IMR-90 (cell line): ENCODE measurements at regions not wholly inside any gene's neighbourhood (a gene's known extent, or its start where the extent isn't known, plus 50 kb on each side); places are given as distances from the start of the nearest gene placed in this dataset.

ENCODE experiments used
- ATAC-seq: fragments of 200-7000 bp; cut with Tn5 transposase; 2 replicates; pipeline ENCODE4 v1.9.1; 2020; ENCODE audit warnings: low read depth, mild to moderate bottlenecking, moderate library complexity
- BruUV-seq: library from RNA; stranded (reverse); fragments of 400-500 nt; replicated peaks from 2 replicates; lab custom pipeline; 2021; lab: Mats Ljungman, UMichigan
- CTCF ChIA-PET: fragments of 300-600 bp; formaldehyde crosslinking; extraction: SDS; loops from one replicate; lab custom pipeline; 2021; ENCODE audit warnings: antibody characterized with exemption; lab: Yijun Ruan, JAX
- POLR2A ChIA-PET: fragments of 300-600 bp; sonication (Branson Sonifier 250); formaldehyde crosslinking; loops from one replicate; lab custom pipeline; 2022; ENCODE audit warnings: antibody characterized with exemption; ENCODE audit not compliant: unreplicated experiment; lab: Charles Lee
- DNase-seq: peaks from one replicate; pipeline ENCODE4 v3.0.0; 2013
- H2AFZ ChIP-seq: replicated peaks from 2 replicates; pipeline ENCODE3; 2013; ENCODE audit warnings: low read length, mild to moderate bottlenecking; ENCODE audit not compliant: poor library complexity
- H2AK5ac ChIP-seq: 2 replicates; pipeline ENCODE4 v1.6.1; 2013; ENCODE audit warnings: low read depth, low read length, inconsistent platforms
- H2AK9ac ChIP-seq: replicated peaks from 2 replicates; pipeline ENCODE3; 2013; ENCODE audit warnings: mild to moderate bottlenecking, low read depth, low read length, moderate library complexity; ENCODE audit not compliant: poor library complexity
- H2BK120ac ChIP-seq: 2 replicates; pipeline ENCODE4 v1.6.1; 2013; ENCODE audit warnings: low read depth, low read length, inconsistent platforms
- H2BK15ac ChIP-seq: 3 replicates; pipeline ENCODE4 v1.6.1; 2013; ENCODE audit warnings: low read depth, low read length, inconsistent platforms
- H2BK20ac ChIP-seq: 2 replicates; pipeline ENCODE4 v1.6.1; 2013; ENCODE audit warnings: low read depth, mild to moderate bottlenecking, inconsistent platforms, low read length, moderate library complexity
- H2BK5ac ChIP-seq: 2 replicates; pipeline ENCODE4 v1.6.1; 2013; ENCODE audit warnings: mild to moderate bottlenecking, low read depth, low read length, inconsistent platforms; ENCODE audit not compliant: poor library complexity, severe bottlenecking
- H3K14ac ChIP-seq: replicated peaks from 2 replicates; pipeline ENCODE4 v1.6.1; 2013; ENCODE audit warnings: low read depth, low read length, inconsistent platforms
- H3K18ac ChIP-seq: 2 replicates; pipeline ENCODE4 v1.6.1; 2013; ENCODE audit warnings: low read depth, low read length, control low read depth
- H3K23ac ChIP-seq: 2 replicates; pipeline ENCODE4 v1.6.1; 2013; ENCODE audit warnings: low read depth, low read length, inconsistent platforms
- H3K27ac ChIP-seq: 2 replicates; pipeline ENCODE4 v1.5.1; 2013; ENCODE audit warnings: mild to moderate bottlenecking, control low read depth, low read length; ENCODE audit not compliant: insufficient read depth
- H3K27me3 ChIP-seq: 2 replicates; pipeline ENCODE4 v1.6.1; 2013; ENCODE audit warnings: low read length; ENCODE audit not compliant: control insufficient read depth, insufficient read depth
- H3K36me3 ChIP-seq: 2 replicates; pipeline ENCODE4 v1.6.1; 2013; ENCODE audit warnings: low read length, mixed read lengths; ENCODE audit not compliant: control insufficient read depth, insufficient read depth
- H3K4ac ChIP-seq: 2 replicates; pipeline ENCODE4 v1.6.1; 2013; ENCODE audit warnings: low read depth, low read length, inconsistent platforms
- H3K4me1 ChIP-seq: 2 replicates; pipeline ENCODE4 v1.6.1; 2013; ENCODE audit warnings: low read length, mixed read lengths; ENCODE audit not compliant: control insufficient read depth, insufficient read depth
- H3K4me2 ChIP-seq: 2 replicates; pipeline ENCODE4 v1.6.1; 2013; ENCODE audit warnings: low read depth, mild to moderate bottlenecking, control low read depth, low read length, moderate library complexity
- H3K4me3 ChIP-seq: 2 replicates; pipeline ENCODE4 v1.5.1; 2013; ENCODE audit warnings: low read depth, mild to moderate bottlenecking, control low read depth, low read length, moderate library complexity; ENCODE audit not compliant: insufficient read depth
- H3K56ac ChIP-seq: 2 replicates; pipeline ENCODE4 v1.6.1; 2013; ENCODE audit warnings: low read length, inconsistent platforms; ENCODE audit not compliant: insufficient read depth; ENCODE audit errors: extremely low read depth
- H3K79me1 ChIP-seq, 2 experiments: 2 replicates each; pipeline ENCODE4 v1.6.1; 2013; ENCODE audit warnings: low read length in 2 of 2, inconsistent platforms in 1 of 2, low read depth in 1 of 2
- H3K9ac ChIP-seq: 2 replicates; pipeline ENCODE4 v1.6.1; 2013; ENCODE audit warnings: low read depth, low read length, control low read depth
- H3K9me1 ChIP-seq: 2 replicates; pipeline ENCODE4 v1.6.1; 2013; ENCODE audit warnings: low read length, inconsistent platforms; ENCODE audit not compliant: insufficient read depth
- H3K9me3 ChIP-seq: 2 replicates; pipeline ENCODE4 v1.6.1; 2013; ENCODE audit warnings: low read length; ENCODE audit not compliant: control insufficient read depth, insufficient read depth
- H4K20me1 ChIP-seq: 2 replicates; pipeline ENCODE4 v1.6.1; 2013; ENCODE audit warnings: low read length, inconsistent platforms; ENCODE audit not compliant: insufficient read depth
- H4K5ac ChIP-seq: 2 replicates; pipeline ENCODE4 v1.6.1; 2013; ENCODE audit warnings: mild to moderate bottlenecking, low read depth, low read length, control low read depth
- H4K8ac ChIP-seq, 2 experiments: 2 replicates each; pipeline ENCODE4 v1.6.1; 2013; ENCODE audit warnings: low read depth in 2 of 2, low read length in 2 of 2, control low read depth in 1 of 2, inconsistent platforms in 1 of 2
- H4K91ac ChIP-seq: 2 replicates; pipeline ENCODE4 v1.6.1; 2013; ENCODE audit warnings: low read depth, low read length, inconsistent platforms; ENCODE audit not compliant: insufficient read depth
- BHLHE40 ChIP-seq: fragments of 150-350 bp; IDR thresholded peaks from 2 replicates; pipeline ENCODE4 v1.6.1; 2016; ENCODE audit warnings: mild to moderate bottlenecking, low read depth, low read length
- CEBPB ChIP-seq: IDR thresholded peaks from 2 replicates; pipeline ENCODE4 v1.6.1; 2012; ENCODE audit warnings: low read depth, low read length, improper control_type of control experiment
- CHD1 ChIP-seq: IDR thresholded peaks from 2 replicates; pipeline ENCODE4 v1.6.1; 2012; ENCODE audit warnings: low read depth, low read length, improper control_type of control experiment
- ELK1 ChIP-seq: fragments of 150-350 bp; IDR thresholded peaks from 2 replicates; pipeline ENCODE4 v1.6.1; 2016; ENCODE audit warnings: low read depth, mild to moderate bottlenecking, low read length, moderate library complexity, borderline replicate concordance
- FOS ChIP-seq: fragments of 150-350 bp; IDR thresholded peaks from 2 replicates; pipeline ENCODE4 v1.6.1; 2016; ENCODE audit warnings: low read depth, low read length
- MAFK ChIP-seq: IDR thresholded peaks from 2 replicates; pipeline ENCODE4 v1.6.1; 2012; ENCODE audit warnings: low read depth, low read length, improper control_type of control experiment
- MAZ ChIP-seq: IDR thresholded peaks from 2 replicates; pipeline ENCODE4 v1.6.1; 2012; ENCODE audit warnings: low read depth, mild to moderate bottlenecking, low read length, improper control_type of control experiment, moderate library complexity, borderline replicate concordance
- MXI1 ChIP-seq: IDR thresholded peaks from 2 replicates; pipeline ENCODE4 v1.6.1; 2012; ENCODE audit warnings: low read depth, mild to moderate bottlenecking, low read length, moderate library complexity, borderline replicate concordance
- NFE2L2 ChIP-seq: fragments of 150-350 bp; IDR thresholded peaks from 2 replicates; pipeline ENCODE4 v1.6.1; 2016; ENCODE audit warnings: low read depth, mild to moderate bottlenecking, low read length
- POLR2A ChIP-seq: IDR thresholded peaks from 2 replicates; pipeline ENCODE4 v1.6.1; 2012; ENCODE audit warnings: mild to moderate bottlenecking, low read depth, low read length
- RAD21 ChIP-seq: IDR thresholded peaks from 2 replicates; pipeline ENCODE4 v1.6.1; 2012; ENCODE audit warnings: low read length, improper control_type of control experiment
- RCOR1 ChIP-seq: IDR thresholded peaks from 2 replicates; pipeline ENCODE4 v1.6.1; 2012; ENCODE audit warnings: mild to moderate bottlenecking, low read length, improper control_type of control experiment; ENCODE audit not compliant: insufficient replicate concordance
- RFX5 ChIP-seq: IDR thresholded peaks from 2 replicates; pipeline ENCODE4 v1.8.0; 2012; ENCODE audit warnings: low read depth, mild to moderate bottlenecking, low read length, moderate library complexity
- SMC3 ChIP-seq: fragments of 150-350 bp; IDR thresholded peaks from 2 replicates; pipeline ENCODE4 v1.6.1; 2016; ENCODE audit warnings: low read depth, mild to moderate bottlenecking, antibody characterized with exemption, low read length, moderate library complexity
- USF2 ChIP-seq: fragments of 150-350 bp; IDR thresholded peaks from 2 replicates; pipeline ENCODE4 v1.6.1; 2017; ENCODE audit warnings: mild to moderate bottlenecking, antibody characterized with exemption, low read length, low read depth
- WGBS, 2 experiments: methylation state at CpG; one replicate each; pipeline versions ENCODE4 v1.1.5 to v1.1.7; 2013; ENCODE audit warnings: missing lambda C conversion rate in 2 of 2; ENCODE audit not compliant: insufficient read length in 1 of 2; ENCODE audit errors: extremely low coverage in 2 of 2; 5-methylcytosine and 5-hydroxymethylcytosine counted together
- dilution Hi-C: fragments of 300-500 bp; cut with HindIII; formaldehyde crosslinking; loops from one replicate; pipeline ENCODE4 v1.14.3; 2018; ENCODE audit warnings: low sequenced_read_pairs; ENCODE audit not compliant: unreplicated experiment
- in situ Hi-C: fragments of 300-500 bp; cut with MboI; formaldehyde crosslinking; loops from 3 replicates; pipeline ENCODE4 v1.14.3; 2019; ENCODE audit warnings: low sequenced_read_pairs, inconsistent platforms, mixed read lengths
- intact Hi-C: fragments of 100-400 bp; cut with micrococcal nuclease; formaldehyde crosslinking; loops from 2 replicates; pipeline ENCODE4 v1.10.0; 2022
- TF ChIP-seq, protein P1 (sequence below): conservative IDR thresholded peaks from 2 replicates; pipeline ENCODE4 v1.5.1; 2012; ENCODE audit warnings: mild to moderate bottlenecking, low read depth, low read length, improper control_type of control experiment

DNA sequence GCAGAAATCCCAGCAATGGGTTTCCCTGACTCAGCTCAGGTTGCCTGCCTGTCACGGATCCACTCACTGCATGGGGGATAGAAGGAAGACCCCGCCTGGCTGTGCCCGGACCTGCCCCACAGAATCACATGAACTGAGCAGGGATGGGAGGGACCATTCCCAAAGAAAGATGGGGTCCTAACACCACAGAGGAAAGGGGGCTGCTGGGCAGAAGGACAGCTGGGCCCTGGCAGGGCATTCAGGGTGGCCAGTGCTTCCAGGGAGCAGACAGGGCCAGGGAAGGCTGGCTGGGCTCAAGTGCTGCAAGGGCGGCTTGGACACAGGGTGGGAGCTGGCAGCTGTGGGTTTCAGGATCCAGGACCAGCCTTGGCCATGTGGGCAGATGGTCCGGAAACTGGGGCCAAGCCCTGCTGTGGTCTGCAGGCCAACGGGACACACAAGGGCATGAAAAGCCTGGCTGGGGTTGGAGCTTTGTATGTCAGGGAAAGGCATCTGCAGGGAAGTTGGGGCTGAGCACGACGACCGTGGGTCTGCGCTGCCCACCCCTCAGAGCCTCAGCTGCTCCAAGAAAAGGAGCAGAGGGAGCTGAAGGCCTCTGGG, 723.9 kb downstream of the PTPRU start:
- in situ Hi-C loops (no loop called here), dilution Hi-C loops (no loop called here), intact Hi-C loops (no loop called here)
- H2BK15ac ChIP-seq, result no peak overlapping the region
- H4K91ac ChIP-seq, result no peak overlapping the region
- no peak overlapping the region for H4K5ac ChIP-seq
- no peaks in the 10 kb centered on the region for H3K9me1 ChIP-seq
- DNase-seq (no peak), ATAC-seq (no peak)
- no peaks in the 10 kb centered on the region for H3K79me1 ChIP-seq
- H3K23ac ChIP-seq, result no peak overlapping the region
- no peak overlapping the region for H3K4me3 ChIP-seq
- no peak overlapping the region for H4K8ac ChIP-seq
- no peak overlapping the region for H3K9ac ChIP-seq
- no peak overlapping the region for H2BK5ac ChIP-seq
- no peak overlapping the region for H3K18ac ChIP-seq
- H3K4me2 ChIP-seq, result no peak overlapping the region
- H3K9me3 ChIP-seq, result no peaks in the 10 kb centered on the region
- H3K56ac ChIP-seq, result no peak overlapping the region
- no peak overlapping the region for H2AK9ac ChIP-seq
- H3K4ac ChIP-seq, result no peak overlapping the region
- ChIA-PET POLR2A (no interaction called here), CTCF (no interaction called here)
- no TSS peak for BruUV-seq
- TF ChIP-seq RFX5, result no peak
- TF ChIP-seq POLR2A, result no peak
- TF ChIP-seq BHLHE40, result no peak
- TF ChIP-seq NFE2L2, result no peak
- no peak for TF ChIP-seq SMC3
- no peak for TF ChIP-seq CEBPB
- TF ChIP-seq MXI1, result no peak
- no peak for TF ChIP-seq FOS
- no peak for TF ChIP-seq MAZ
- TF ChIP-seq RCOR1, result no peak
- no peak for TF ChIP-seq CHD1
- no peak for TF ChIP-seq USF2
- TF ChIP-seq MAFK, result no peak
- TF ChIP-seq ELK1, result no peak
- TF ChIP-seq, protein P1, sequence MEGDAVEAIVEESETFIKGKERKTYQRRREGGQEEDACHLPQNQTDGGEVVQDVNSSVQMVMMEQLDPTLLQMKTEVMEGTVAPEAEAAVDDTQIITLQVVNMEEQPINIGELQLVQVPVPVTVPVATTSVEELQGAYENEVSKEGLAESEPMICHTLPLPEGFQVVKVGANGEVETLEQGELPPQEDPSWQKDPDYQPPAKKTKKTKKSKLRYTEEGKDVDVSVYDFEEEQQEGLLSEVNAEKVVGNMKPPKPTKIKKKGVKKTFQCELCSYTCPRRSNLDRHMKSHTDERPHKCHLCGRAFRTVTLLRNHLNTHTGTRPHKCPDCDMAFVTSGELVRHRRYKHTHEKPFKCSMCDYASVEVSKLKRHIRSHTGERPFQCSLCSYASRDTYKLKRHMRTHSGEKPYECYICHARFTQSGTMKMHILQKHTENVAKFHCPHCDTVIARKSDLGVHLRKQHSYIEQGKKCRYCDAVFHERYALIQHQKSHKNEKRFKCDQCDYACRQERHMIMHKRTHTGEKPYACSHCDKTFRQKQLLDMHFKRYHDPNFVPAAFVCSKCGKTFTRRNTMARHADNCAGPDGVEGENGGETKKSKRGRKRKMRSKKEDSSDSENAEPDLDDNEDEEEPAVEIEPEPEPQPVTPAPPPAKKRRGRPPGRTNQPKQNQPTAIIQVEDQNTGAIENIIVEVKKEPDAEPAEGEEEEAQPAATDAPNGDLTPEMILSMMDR, result no peak
- no peak for TF ChIP-seq RAD21
- H3K27ac ChIP-seq, result no peak overlapping the region
- H2BK20ac ChIP-seq, result no peak overlapping the region
- no peak overlapping the region for H2AFZ ChIP-seq
- no peak overlapping the region for H2AK5ac ChIP-seq
- no peak overlapping the region for H2BK120ac ChIP-seq
- H3K36me3 ChIP-seq, result no peaks in the 10 kb centered on the region
- H3K14ac ChIP-seq, result no peak overlapping the region
- 39% methylated on average over 2 of the region's 10 CpGs; no CpG with 5 or more reads in 1 of the 2 experiments for WGBS, 2 experiments
- no peaks in the 10 kb centered on the region for H4K20me1 ChIP-seq
- no peaks in the 10 kb centered on the region for H3K4me1 ChIP-seq
- H3K27me3 ChIP-seq, result no peaks in the 10 kb centered on the region; the same call in 1 of the 2 replicates
